WTC11 (cell line): ENCODE measurements at regions not wholly inside any gene's neighbourhood (a gene's known extent, or its start where the extent isn't known, plus 50 kb on each side); places are given as distances from the start of the nearest gene placed in this dataset.

Source experiments
- ATF3 ChIP-seq: sonication (generic); formaldehyde crosslinking; conservative IDR thresholded peaks from 2 replicates; pipeline ENCODE4 v1.8.1; 2022; ENCODE audit warnings: mild to moderate bottlenecking, missing genetic modification reagents
- CTCF ChIP-seq: fragments of 200-600 bp; IDR thresholded peaks from 2 replicates; pipeline ENCODE4 v1.8.0; 2022; ENCODE audit warnings: antibody characterized with exemption
- FOXJ3 ChIP-seq: sonication (generic); formaldehyde crosslinking; IDR thresholded peaks from 2 replicates; pipeline ENCODE4 v1.9.0; 2021; ENCODE audit warnings: missing genetic modification reagents, mild to moderate bottlenecking, borderline replicate concordance
- FOXK1 ChIP-seq: sonication (generic); formaldehyde crosslinking; IDR thresholded peaks from 2 replicates; pipeline ENCODE4 v1.8.0; 2022; ENCODE audit warnings: mild to moderate bottlenecking, moderate library complexity, missing genetic modification reagents
- JUN ChIP-seq: sonication (generic); formaldehyde crosslinking; IDR thresholded peaks from 2 replicates; pipeline ENCODE4 v1.8.0; 2023; ENCODE audit warnings: mild to moderate bottlenecking, missing genetic modification reagents
- KAT7 ChIP-seq: sonication (generic); formaldehyde crosslinking; IDR thresholded peaks from 2 replicates; pipeline ENCODE4 v1.8.1; 2023; ENCODE audit warnings: missing genetic modification reagents, mild to moderate bottlenecking, borderline replicate concordance
- ZNF317 ChIP-seq: sonication (generic); formaldehyde crosslinking; IDR thresholded peaks from 2 replicates; pipeline ENCODE4 v1.8.1; 2023; ENCODE audit warnings: low read depth, mild to moderate bottlenecking, moderate library complexity, missing genetic modification reagents, borderline replicate concordance

- peak; percentile 79 for TF ChIP-seq CTCF
- TF ChIP-seq ZNF317 = no peak
- TF ChIP-seq ATF3 (CRISPR knock-in tag) = no peak
- no peak for TF ChIP-seq JUN (CRISPR knock-in tag)
- TF ChIP-seq KAT7 = no peak
- TF ChIP-seq FOXK1 (CRISPR knock-in tag) = no peak
- no peak for TF ChIP-seq FOXJ3
These were observed 590.0 kb downstream of the METTL15 start for GRCh38 chr11:28697920-28698827.
